MM.1S (cell line): ENCODE measurements at regions not wholly inside any gene's neighbourhood (a gene's known extent, or its start where the extent isn't known, plus 50 kb on each side); places are given as distances from the start of the nearest gene placed in this dataset.

Source experiments
- DNase-seq: peaks from one replicate; pipeline ENCODE4 v3.0.0-alpha.2; 2015
- H2AFZ ChIP-seq: fragments of 300-600 bp; sonication (generic); 2 replicates; pipeline ENCODE4 v1.6.0; 2016; ENCODE audit warnings: antibody characterized with exemption, low read length
- H3F3A ChIP-seq: fragments of 300-600 bp; sonication (generic); 2 replicates; pipeline ENCODE4 v1.6.1; 2016; ENCODE audit warnings: mild to moderate bottlenecking, antibody characterized with exemption, low read length, moderate library complexity, mixed read lengths; ENCODE audit not compliant: insufficient read depth
- H3K27ac ChIP-seq: fragments of 300-600 bp; sonication (generic); 2 replicates; pipeline ENCODE4 v1.5.1; 2016; ENCODE audit warnings: mild to moderate bottlenecking, low read length
- H3K27me3 ChIP-seq: fragments of 300-600 bp; sonication (generic); replicated peaks from 2 replicates; pipeline ENCODE4 v1.6.0; 2016; ENCODE audit warnings: low read length; ENCODE audit not compliant: insufficient read depth
- H3K36me3 ChIP-seq: fragments of 300-600 bp; sonication (generic); replicated peaks from 2 replicates; pipeline ENCODE4 v1.6.1; 2016; ENCODE audit warnings: mild to moderate bottlenecking, low read length, mixed read lengths; ENCODE audit not compliant: insufficient read depth
- H3K4me1 ChIP-seq: fragments of 300-600 bp; sonication (generic); 2 replicates; pipeline ENCODE4 v1.6.1; 2016; ENCODE audit warnings: low read length, mixed read lengths
- H3K4me2 ChIP-seq: fragments of 300-600 bp; sonication (generic); 2 replicates; pipeline ENCODE4 v1.6.0; 2016; ENCODE audit warnings: low read depth, low read length
- H3K4me3 ChIP-seq: fragments of 300-600 bp; sonication (generic); 2 replicates; pipeline ENCODE4 v1.5.1; 2016; ENCODE audit warnings: low read length, mixed read lengths
- H3K79me2 ChIP-seq: fragments of 300-600 bp; sonication (generic); 2 replicates; pipeline ENCODE4 v1.6.1; 2016; ENCODE audit warnings: mixed run types, low read length, mixed read lengths
- H3K9ac ChIP-seq: fragments of 300-600 bp; sonication (generic); 2 replicates; pipeline ENCODE4 v1.6.1; 2016; ENCODE audit warnings: low read length, mixed read lengths
- H3K9me2 ChIP-seq: fragments of 300-600 bp; sonication (generic); replicated peaks from 2 replicates; pipeline ENCODE4 v1.6.1; 2016; ENCODE audit warnings: mild to moderate bottlenecking, low read length, mixed read lengths; ENCODE audit not compliant: insufficient read depth
- H3K9me3 ChIP-seq: fragments of 300-600 bp; sonication (generic); replicated peaks from 2 replicates; pipeline ENCODE4 v1.6.1; 2016; ENCODE audit warnings: mild to moderate bottlenecking, low read length, mixed read lengths; ENCODE audit not compliant: insufficient read depth
- H4K20me1 ChIP-seq: fragments of 300-600 bp; sonication (generic); 2 replicates; pipeline ENCODE4 v1.6.1; 2016; ENCODE audit warnings: mild to moderate bottlenecking, low read length, moderate library complexity, mixed read lengths; ENCODE audit not compliant: insufficient read depth
- EZH2 ChIP-seq: fragments of 300-600 bp; sonication (generic); optimal IDR thresholded peaks from 2 replicates; pipeline ENCODE3; 2017; ENCODE audit warnings: low read depth, mild to moderate bottlenecking, antibody characterized with exemption, low read length, mixed read lengths
- EZH2phosphoT487 ChIP-seq: fragments of 300-600 bp; sonication (generic); IDR thresholded peaks from 2 replicates; pipeline ENCODE4 v1.6.1; 2018; ENCODE audit warnings: antibody characterized with exemption, low read length
- TF ChIP-seq, protein P1 (sequence below): fragments of 300-600 bp; sonication (generic); IDR thresholded peaks from 2 replicates; pipeline ENCODE4 v1.5.1; 2016; ENCODE audit warnings: antibody characterized with exemption, low read length, mixed read lengths

DNA sequence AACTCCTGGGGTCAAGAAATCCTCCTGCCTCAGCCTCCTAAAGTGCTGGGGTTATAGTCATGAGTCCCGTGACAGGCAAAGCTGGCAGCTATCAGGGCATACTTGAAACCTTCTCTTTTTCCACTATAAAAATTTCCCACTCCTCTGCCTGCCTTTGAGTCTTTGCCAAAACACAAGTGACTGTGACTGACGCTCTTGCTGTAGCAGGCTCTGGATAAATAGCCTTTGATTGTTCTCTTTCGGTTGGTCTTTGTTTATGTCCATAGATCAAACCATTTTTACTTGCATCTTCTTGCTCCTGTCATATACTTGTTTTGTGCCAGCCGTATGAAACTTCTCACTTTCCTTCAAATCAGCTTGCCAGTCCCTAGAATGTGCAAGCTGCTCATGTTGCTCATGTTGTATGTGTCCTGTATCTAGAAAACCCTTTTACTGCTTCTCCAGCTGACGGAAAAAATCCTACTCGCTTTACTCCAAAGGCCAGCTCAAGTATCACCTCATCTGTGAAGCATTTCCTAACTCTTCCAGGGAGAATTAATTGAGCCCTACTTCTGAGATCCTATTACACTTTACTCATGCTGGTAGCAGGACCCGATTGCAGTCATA, 73.1 kb downstream of the RESF1 start:
- DNase-seq, result no peak
- no peaks in the 10 kb centered on the region for H4K20me1 ChIP-seq
- H3K9ac ChIP-seq, result no peak overlapping the region
- H3K36me3 ChIP-seq, result no peaks in the 10 kb centered on the region
- H3K79me2 ChIP-seq, result no peaks in the 10 kb centered on the region
- H3K9me2 ChIP-seq, result no peaks in the 10 kb centered on the region
- no peaks in the 10 kb centered on the region for H3K27me3 ChIP-seq
- no peak overlapping the region for H3K4me2 ChIP-seq
- no peaks in the 10 kb centered on the region for H3K4me1 ChIP-seq
- no peak overlapping the region for H3K4me3 ChIP-seq
- TF ChIP-seq, protein P1, sequence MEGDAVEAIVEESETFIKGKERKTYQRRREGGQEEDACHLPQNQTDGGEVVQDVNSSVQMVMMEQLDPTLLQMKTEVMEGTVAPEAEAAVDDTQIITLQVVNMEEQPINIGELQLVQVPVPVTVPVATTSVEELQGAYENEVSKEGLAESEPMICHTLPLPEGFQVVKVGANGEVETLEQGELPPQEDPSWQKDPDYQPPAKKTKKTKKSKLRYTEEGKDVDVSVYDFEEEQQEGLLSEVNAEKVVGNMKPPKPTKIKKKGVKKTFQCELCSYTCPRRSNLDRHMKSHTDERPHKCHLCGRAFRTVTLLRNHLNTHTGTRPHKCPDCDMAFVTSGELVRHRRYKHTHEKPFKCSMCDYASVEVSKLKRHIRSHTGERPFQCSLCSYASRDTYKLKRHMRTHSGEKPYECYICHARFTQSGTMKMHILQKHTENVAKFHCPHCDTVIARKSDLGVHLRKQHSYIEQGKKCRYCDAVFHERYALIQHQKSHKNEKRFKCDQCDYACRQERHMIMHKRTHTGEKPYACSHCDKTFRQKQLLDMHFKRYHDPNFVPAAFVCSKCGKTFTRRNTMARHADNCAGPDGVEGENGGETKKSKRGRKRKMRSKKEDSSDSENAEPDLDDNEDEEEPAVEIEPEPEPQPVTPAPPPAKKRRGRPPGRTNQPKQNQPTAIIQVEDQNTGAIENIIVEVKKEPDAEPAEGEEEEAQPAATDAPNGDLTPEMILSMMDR, result no peak
- TF ChIP-seq EZH2phosphoT487, result no peak
- no peak for TF ChIP-seq EZH2
- H3F3A ChIP-seq, result no peaks in the 10 kb centered on the region
- H3K9me3 ChIP-seq, result no peaks in the 10 kb centered on the region
- no peak overlapping the region for H3K27ac ChIP-seq
- H2AFZ ChIP-seq, result no peak overlapping the region

DNA sequence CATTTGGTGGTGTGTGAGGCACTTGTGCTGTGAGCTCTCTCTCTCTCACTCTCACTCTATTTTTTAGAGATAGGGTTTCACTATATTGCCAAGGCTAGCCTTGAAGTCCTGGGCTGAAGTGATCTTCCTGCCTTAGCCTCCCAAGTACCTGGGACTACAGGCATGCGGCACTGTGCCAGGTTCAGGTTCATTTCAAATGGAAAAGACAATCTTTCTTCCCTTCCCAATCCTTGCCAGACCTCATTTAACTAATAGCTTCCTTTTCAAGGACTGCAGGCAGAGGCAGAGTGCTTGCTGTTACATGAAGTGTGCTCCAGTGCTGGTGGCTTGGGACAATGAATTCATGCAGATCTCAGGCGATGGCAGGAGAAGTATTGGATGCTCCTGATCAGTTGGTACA, 73.2 kb upstream of the BICD1 start:
- Histone ChIP-seq H3K36me3 (no peaks in the 10 kb centered on the region), H3K79me2 (no peaks in the 10 kb centered on the region), H3K4me2 (no peak overlapping the region), H2AFZ (no peak overlapping the region), H3K9me2 (no peaks in the 10 kb centered on the region), H3K27ac (no peak overlapping the region), H3K9me3 (no peaks in the 10 kb centered on the region), H3K9ac (no peak overlapping the region), H3K4me1 (no peaks in the 10 kb centered on the region), H3K27me3 (no peaks in the 10 kb centered on the region), H3K4me3 (no peak overlapping the region), H4K20me1 (no peaks in the 10 kb centered on the region), H3F3A (no peaks in the 10 kb centered on the region)
- DNase-seq, result no peak
- TF ChIP-seq EZH2 (no peak), EZH2phosphoT487 (no peak)
- TF ChIP-seq, protein P1, result no peak

DNA sequence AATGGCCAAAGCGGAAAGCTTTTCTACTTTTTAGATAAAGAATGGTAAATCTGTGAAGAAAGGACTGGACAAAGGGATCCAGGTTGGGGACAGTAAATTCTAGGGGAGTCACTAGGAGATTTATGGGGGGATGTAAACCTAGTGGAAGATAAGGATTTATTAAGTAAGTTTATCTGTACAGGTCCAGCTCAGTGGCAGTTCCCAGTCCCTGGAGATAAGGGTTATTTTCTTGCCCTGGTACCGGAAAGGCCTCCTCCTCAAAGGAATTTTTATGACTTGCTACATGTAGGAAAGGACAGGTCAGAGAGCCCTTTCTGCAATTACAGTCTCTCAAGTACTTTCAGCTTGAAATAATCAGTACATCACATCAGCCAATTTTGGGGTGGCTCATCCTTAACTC, 72.6 kb upstream of the BICD1 start:
- DNase-seq, result no peak
- Histone ChIP-seq H3K9me3 (no peaks in the 10 kb centered on the region), H3K27ac (no peak overlapping the region), H2AFZ (no peak overlapping the region), H3K4me2 (no peak overlapping the region), H3K27me3 (no peaks in the 10 kb centered on the region), H3F3A (no peaks in the 10 kb centered on the region), H3K9me2 (no peaks in the 10 kb centered on the region), H3K79me2 (no peaks in the 10 kb centered on the region), H4K20me1 (no peaks in the 10 kb centered on the region), H3K4me1 (no peaks in the 10 kb centered on the region), H3K36me3 (no peaks in the 10 kb centered on the region), H3K9ac (no peak overlapping the region), H3K4me3 (no peak overlapping the region)
- TF ChIP-seq EZH2phosphoT487, result no peak
- TF ChIP-seq, protein P1, result no peak
- TF ChIP-seq EZH2, result no peak
